ENCODE measurements at regions not wholly inside any gene's neighbourhood (a gene's known extent, or its start where the extent isn't known, plus 50 kb on each side); places are given as distances from the start of the nearest gene placed in this dataset.

- TF ChIP-seq POLR2A (IDR thresholded peaks at IDR 0.05; ENCODE audit: low read depth, low read length) = no peak
- no peak for TF ChIP-seq TAF1 (IDR thresholded peaks at IDR 0.05; ENCODE audit: low read depth, low read length)
- no peak for TF ChIP-seq POLR2AphosphoS5 (IDR thresholded peaks at IDR 0.05; ENCODE audit: low read depth, low read length)
- no peak for TF ChIP-seq POU2F2 (IDR thresholded peaks at IDR 0.05; ENCODE audit: low read depth, low read length)
- TF ChIP-seq PAX5 (IDR thresholded peaks at IDR 0.05; ENCODE audit: insufficient read depth, low read length, severe bottlenecking) = no peak
These were observed 99.6 kb downstream of the PCDH18 start for GRCh38 chr4:137432446-137433311.
